Neutrophil (primary cell): ENCODE measurements at regions not wholly inside any gene's neighbourhood (a gene's known extent, or its start where the extent isn't known, plus 50 kb on each side); places are given as distances from the start of the nearest gene placed in this dataset.

ENCODE experiments used
- H3K27ac ChIP-seq: fragments of 200-600 bp; sonication (generic); 2 replicates; pipeline ENCODE4 v1.5.1; 2016; ENCODE audit warnings: mild to moderate bottlenecking, moderate library complexity
- H3K27me3 ChIP-seq: fragments of 200-600 bp; sonication (generic); 2 replicates; pipeline ENCODE4 v1.6.0; 2016; ENCODE audit warnings: mild to moderate bottlenecking
- H3K36me3 ChIP-seq: fragments of 200-600 bp; sonication (generic); 2 replicates; pipeline ENCODE4 v1.5.1; 2017
- H3K4me1 ChIP-seq, 2 experiments: fragments of 200-600 bp in 1 of 2; sonication (generic) in 1 of 2; 1 replicate in 1 of 2; 2 replicates in 1 of 2; pipeline versions ENCODE4 v1.5.1 to v1.6.1; 2013 to 2016; ENCODE audit warnings: low read depth in 1 of 2, low read length in 1 of 2, mild to moderate bottlenecking in 1 of 2, moderate library complexity in 1 of 2; ENCODE audit not compliant: control insufficient read depth in 1 of 2, insufficient read depth in 1 of 2
- H3K4me3 ChIP-seq, 2 experiments: fragments of 200-600 bp in 1 of 2; sonication (generic) in 1 of 2; 1 replicate in 1 of 2; 2 replicates in 1 of 2; pipeline ENCODE4 v1.5.1; 2013 to 2016; ENCODE audit warnings: low read depth in 1 of 2, low read length in 1 of 2, mild to moderate bottlenecking in 1 of 2, moderate library complexity in 1 of 2
- H3K9me3 ChIP-seq: fragments of 200-600 bp; sonication (generic); 2 replicates; pipeline ENCODE4 v1.5.1; 2016
- CTCF ChIP-seq: fragments of 200-600 bp; sonication (generic); IDR thresholded peaks from 2 replicates; pipeline ENCODE4 v1.5.1; 2016; ENCODE audit warnings: antibody characterized with exemption

- no peak overlapping the region for H3K27ac ChIP-seq
These were observed 53.4 kb upstream of the RPS23 start for GRCh38 chr5:82331557-82331956.

GRCh38 chr5:82330530-82331270, 52.5 kb upstream of the RPS23 start:
- Histone ChIP-seq H3K9me3 (no peaks in the 10 kb centered on the region), H3K36me3 (no peaks in the 10 kb centered on the region), H3K27me3 (no peaks in the 10 kb centered on the region), H3K4me3 (no peak overlapping the region), H3K4me1 (no peaks in the 10 kb centered on the region), H3K27ac (no peak overlapping the region)
- no peak for TF ChIP-seq CTCF

More at GRCh38 chr5:82331557-82331956, 53.4 kb upstream of the RPS23 start:
- H3K36me3 ChIP-seq = no peaks in the 10 kb centered on the region
- H3K4me3 ChIP-seq = no peak overlapping the region
- H3K27me3 ChIP-seq = no peaks in the 10 kb centered on the region
- H3K4me1 ChIP-seq = no peaks in the 10 kb centered on the region
- no peaks in the 10 kb centered on the region for H3K9me3 ChIP-seq
- no peak for TF ChIP-seq CTCF

GRCh38 chr5:82329393-82329792, 51.2 kb upstream of the RPS23 start:
- H3K36me3 ChIP-seq = no peaks in the 10 kb centered on the region
- no peaks in the 10 kb centered on the region for H3K9me3 ChIP-seq
- no peaks in the 10 kb centered on the region for H3K4me1 ChIP-seq
- H3K4me3 ChIP-seq = no peak overlapping the region
- no peak for TF ChIP-seq CTCF
- H3K27ac ChIP-seq = no peak overlapping the region
- no peaks in the 10 kb centered on the region for H3K27me3 ChIP-seq
